Colon (tissue), 2 donors: ENCODE measurements at regions not wholly inside any gene's neighbourhood (a gene's known extent, or its start where the extent isn't known, plus 50 kb on each side); places are given as distances from the start of the nearest gene placed in this dataset.

Experiments used
- FAIRE-seq: peaks from 2 replicates; lab custom pipeline; 2012; peaks lifted over from hg19 to GRCh38; lab: Jason Lieb, UNC
- donor health status: control.
- donor health status: control.

DNA sequence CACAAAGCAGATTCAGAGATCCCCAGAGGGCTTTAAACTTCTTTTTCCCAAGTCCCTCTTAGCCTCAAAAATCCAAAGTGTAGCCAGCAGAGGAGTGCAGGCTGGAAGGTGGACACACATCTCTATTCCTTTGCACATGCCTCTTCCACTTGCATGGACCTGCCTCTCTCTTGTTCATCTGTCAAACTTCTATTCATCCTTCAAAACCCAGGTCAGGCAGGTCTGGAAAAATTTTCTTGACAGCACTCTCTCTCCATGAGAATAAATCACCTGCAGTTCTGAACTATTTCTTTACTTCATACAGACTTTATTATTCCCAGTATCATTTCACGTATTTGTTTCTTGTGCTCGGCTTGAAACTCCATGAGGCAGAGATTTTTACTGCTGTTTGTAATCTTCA lies 127.5 kb downstream of the SS18 start:
- no peak for FAIRE-seq

DNA sequence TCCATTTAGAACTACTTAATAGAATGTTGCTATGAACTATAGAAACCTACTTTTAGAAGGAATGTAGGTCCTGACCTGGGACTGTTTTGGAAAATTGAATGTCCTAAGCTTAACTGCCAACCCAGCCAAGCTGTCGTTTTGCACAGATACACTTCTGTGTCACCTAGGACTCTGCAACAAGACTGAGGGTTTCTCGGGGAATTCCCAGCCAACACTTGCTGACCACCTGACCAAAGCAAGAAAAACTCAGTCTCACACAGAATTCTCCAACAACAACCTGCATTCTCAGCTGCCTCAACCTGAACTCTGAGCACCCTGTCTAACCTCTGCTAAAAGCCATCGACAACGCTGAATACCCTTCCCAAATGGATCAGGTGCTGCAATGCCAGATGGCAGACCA lies 128.2 kb downstream of the SS18 start:
- no peak for FAIRE-seq

DNA sequence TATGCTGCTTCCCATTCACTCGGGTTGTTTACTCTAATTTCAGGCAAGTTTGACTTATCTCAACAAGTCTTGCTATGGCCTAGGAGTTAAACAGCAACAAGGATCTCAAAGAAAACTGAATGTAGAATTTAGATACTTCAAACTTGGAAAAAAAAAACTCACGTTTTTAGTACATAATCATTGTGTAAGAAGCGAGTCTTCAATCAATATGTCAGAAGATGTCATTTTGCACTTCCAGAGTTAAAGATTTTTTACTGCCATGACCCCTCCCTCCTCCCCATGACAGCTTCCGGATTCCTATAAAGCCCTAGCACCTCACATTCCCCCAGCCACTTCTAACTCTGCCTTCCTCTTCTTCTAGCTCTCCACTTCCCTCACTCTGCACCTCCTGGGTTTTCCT lies 133.4 kb downstream of the SS18 start:
- FAIRE-seq = no peak

DNA sequence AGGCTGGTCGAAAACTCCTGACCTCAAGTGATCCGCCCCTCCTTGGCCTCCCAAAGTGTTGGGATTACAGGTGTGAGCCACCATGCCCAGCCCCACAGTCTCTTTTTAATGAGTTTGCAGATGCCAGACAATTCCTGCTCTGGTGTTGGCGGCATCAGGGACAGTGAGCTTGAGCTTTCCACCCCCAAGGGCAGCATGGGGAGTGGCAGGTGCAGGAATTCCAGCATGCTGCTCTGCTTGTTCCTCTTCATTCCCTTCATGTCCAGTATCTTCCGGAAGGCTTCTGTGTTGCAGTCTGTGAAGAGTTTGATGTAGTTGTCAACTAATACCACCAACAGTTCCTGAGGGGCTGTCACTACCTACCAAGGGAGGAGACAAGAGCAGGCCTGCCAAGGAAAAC lies 137.3 kb downstream of the SS18 start:
- FAIRE-seq = no peak

DNA sequence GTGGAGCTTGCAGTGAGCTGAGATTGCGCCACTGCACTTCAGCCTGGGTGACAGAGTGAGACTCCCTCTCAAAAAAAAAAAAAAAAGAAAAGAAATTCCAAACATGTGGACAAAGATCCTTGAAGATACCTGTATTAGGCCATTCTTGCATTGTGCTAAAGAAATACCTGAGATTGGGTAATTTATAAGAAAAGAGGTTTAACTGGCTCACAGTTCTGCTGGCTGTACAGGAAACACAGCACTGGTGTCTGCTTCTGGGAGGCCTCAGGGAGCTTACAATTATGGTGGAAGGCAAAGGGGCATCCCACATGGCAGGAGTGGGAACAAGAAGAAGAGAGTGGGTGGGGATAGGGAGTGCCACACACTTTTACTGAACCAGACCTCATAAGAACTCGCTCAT lies 140.1 kb downstream of the SS18 start:
- FAIRE-seq = no peak

DNA sequence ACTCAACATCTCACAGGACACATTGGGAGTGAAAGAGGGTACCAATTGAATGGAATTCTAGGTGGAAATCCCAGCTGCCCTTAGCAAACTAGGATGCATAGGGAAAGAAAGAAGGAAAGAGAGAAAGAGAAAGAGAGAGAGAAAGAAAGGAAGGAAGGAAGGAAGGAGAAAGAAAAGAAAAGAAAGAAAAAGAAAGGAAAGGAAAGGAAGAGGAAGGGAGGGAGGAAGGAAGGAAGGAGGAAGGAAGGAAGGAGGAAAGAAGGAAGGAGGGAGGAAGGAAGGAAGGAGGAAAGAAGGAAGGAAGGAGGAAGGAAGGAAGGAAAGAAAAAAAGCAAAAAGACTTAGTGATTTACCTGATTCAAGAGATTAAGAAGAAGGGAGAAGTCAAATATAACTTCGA lies 143.9 kb downstream of the SS18 start:
- FAIRE-seq = no peak

DNA sequence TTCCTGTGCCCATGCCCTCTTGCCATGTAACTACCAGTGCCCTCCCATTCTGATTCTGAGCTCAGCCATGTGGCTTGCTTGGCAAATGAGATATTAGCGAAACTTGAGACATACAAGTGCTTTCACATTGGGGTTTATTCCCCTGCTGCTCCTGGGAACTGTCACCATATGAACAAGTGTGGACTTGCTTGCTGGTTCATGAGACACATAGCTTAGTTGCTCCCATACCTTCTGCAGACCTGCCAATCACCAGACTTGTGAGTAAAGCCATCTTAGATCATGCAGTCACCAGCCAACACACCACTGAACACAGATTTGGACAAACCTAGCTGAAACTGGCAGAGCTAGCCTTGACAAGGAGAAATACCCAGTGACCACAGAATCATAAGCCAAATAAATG lies 155.1 kb downstream of the SS18 start:
- FAIRE-seq = no peak

DNA sequence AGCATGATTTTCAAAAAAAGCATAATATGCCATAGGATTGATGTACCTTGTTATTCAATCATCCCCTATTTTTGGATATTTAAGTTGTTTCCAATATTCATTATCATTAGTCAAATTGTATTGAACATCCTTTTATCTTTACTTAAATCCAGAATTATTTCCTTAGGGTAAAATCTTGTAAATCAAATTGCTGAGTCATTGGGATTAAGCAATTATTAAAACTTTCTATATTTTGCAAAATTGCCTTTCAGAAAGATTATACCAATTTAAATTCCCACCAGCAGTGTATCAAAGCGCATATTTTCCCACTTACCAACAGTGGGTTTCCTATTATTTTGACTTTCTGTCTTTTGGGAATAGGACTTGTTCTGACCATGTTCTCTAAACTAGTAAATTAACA lies 159.3 kb downstream of the SS18 start:
- FAIRE-seq = peak; percentile 14

DNA sequence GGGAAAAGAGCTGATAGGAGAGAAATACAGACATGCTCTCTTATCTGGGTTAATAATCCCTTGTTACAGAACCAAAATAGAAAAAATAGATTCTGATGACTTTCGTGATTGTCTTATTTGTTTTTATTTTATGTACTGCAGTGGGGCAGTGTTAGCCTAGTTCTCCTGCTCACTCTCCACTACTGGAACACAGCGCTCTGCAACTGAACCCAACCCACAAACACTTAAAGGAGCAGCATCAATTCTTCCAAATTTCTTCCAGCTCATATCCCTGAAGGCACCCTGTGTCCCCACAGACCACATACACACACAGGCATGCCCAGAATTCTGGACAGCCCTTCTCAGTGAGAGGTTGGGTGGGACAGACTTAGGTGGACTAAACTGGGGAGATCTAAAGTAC lies 160.6 kb downstream of the SS18 start:
- FAIRE-seq = no peak

DNA sequence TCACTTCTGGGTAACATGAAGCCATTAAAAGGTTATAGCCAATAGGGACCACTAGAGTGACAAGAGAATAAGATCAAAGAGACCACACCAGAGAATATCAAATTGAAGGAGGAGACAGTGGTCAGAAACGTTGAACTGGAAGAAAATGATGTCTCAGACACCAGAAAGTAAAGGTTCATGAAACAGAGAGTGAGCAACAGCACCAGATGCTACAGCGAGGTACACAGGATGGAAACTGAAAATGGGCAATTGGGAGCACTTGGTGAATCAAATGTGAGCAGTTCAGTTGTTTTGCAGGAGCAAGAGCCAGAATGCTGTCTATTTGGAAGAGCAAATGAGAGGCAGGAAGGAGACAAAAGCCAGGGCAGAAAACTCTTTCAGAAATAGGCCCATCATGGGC lies 162.6 kb downstream of the SS18 start:
- no peak for FAIRE-seq

DNA sequence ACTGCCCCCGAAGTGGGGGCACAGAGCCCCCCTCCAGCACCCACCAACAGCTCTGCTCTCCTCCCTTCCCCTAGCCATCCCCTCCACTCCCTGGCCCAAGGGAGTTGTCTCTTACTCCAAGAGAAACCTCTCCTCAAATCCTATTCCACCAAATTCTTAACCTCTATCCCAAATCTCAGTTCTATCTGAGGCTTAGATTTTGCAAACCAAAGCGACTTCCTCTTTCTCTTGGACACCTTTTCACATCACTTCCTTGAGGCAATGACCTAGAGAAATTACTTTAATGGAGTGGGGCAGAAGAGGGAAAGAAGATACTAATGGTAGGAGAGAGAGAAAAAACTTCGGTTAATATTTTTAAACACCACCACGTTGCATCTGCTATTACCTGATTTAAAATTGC lies 167.2 kb downstream of the SS18 start:
- FAIRE-seq = no peak

DNA sequence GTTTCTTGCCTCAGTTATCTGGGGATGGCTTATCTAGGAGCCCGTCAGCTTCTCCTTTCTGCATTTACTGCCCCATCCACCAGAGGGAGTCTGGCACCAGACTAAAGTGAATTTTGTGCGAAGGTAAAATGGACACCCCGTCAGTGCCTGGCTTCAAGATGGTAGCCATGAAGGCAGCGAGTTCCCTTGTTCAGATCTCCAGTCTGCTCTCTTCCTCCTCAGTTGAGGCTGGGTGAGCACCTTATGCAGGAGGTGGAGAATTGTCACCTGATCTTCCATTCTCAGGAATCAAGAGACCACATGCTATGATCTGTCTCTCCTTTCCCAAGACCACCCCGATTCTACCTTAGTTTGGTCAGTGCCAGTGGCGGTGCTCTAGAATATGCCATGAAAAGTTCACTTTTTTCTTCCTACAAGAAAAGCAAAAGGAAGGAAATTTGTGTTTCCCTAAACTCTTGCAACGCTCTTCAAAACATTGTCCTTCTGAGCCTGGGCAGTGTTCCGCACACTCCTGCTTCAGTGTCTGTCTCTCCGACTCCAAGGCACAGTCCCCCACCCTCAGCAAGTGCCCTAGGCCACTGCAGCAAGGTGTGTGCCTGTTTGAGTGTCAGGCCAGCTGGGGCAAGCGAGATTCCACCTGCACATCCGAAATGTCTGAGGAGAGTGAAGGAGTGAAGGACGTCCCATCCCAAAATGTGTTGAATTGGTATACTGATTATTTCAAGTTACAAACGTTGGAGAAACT lies 168.6 kb downstream of the SS18 start:
- FAIRE-seq = no peak

DNA sequence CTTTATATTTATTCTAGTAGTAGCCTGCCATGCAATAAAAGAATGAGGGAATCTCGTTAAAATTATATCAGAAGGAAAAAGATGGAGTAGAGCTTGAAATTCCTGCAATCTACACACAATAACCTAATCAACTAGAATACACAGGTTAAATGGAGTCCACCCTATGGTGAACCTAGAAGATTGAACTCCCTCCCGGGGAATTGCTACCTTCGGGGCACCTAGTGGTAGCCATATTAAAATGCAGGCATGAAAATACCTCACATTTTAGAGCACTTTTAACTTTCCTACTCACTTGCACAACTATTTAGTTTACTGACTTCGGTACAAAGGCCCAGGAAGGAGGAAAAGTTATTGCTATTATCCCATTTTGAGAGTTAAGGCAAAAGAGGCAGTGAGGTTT lies 174.5 kb downstream of the SS18 start:
- FAIRE-seq = no peak

DNA sequence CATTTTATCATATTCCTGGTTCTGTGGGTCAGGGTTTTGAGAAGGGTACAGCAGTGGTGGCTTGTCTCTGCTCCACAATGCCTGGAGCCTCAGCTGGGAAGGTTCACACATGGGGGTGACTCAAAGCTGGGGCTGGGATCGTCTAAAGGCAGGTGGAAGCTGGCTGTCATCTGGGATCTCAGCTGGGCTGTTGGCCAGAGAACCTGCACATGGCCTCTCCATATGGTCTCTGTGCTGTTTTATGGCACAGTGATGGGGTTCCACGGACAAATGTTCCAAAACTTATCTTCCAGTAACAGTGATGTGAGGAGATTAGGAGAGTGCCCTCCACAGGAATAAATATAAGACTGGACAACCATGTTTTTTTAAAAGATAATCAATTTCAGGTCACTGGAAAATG lies 191.4 kb downstream of the SS18 start:
- FAIRE-seq = no peak

DNA sequence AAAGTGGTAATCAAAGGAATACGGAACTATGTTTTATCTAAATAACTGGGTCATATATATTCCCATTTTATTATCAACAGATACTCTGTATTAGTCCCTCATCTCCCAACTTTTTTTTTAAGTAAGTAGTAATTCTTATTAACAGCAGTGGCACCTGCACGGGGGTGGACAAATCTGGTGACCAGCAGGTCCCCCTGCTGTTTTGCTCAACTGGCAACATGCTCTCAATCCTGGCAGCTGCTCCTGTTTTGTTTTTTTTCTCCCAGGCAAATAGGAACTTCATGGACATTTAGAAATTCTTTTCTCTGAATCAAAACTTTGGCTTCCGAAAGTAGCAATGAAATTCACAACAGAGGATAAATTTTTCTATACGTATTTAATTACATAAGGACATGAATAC lies 193.5 kb downstream of the SS18 start:
- no peak for FAIRE-seq

DNA sequence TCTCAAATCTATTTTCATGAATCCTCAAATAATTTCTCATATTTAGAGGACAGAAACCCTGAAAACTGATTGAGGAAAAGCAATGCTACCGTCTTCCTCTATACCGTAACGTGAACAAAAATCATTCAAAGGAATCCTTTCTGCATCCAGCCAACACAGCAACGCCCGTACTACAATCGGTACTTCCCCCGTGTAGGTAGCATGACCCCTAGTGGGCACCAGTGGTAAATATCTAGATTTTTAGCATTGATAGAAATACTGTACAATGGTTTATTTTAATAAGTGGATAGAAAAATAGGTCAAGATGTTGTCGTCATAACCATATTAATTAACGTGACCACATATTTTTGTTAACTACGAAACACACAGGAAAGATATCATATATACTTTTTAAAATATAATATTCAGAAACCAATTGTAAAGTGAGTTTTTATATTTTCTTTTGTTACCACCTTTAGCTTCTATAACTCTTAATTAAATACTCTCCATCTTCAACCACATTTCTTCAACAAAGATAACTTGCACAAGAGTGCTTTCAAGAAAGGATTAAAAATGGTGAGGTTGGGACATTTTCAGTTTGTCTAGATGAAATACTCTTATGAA lies 194.1 kb downstream of the SS18 start:
- peak; percentile 33 for FAIRE-seq

DNA sequence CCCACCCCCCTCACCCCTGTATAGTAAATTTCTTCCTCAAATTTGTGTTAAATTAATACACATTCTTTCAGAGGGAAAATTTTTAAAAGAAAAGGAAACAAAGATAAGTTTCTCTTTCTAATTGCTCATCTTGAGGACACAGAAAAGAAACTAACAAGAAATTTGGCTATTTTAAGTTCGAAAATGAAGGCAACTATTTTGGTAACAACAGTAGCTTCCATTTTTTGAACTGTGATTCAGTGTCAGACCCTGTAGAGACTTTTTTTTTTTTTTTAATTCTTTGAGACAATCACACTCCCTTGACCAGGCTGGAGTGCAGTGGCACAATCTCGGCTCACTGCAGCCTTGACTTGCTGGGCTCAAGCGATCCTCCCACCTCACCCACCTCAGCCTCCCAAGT lies 194.9 kb downstream of the SS18 start:
- FAIRE-seq = no peak

DNA sequence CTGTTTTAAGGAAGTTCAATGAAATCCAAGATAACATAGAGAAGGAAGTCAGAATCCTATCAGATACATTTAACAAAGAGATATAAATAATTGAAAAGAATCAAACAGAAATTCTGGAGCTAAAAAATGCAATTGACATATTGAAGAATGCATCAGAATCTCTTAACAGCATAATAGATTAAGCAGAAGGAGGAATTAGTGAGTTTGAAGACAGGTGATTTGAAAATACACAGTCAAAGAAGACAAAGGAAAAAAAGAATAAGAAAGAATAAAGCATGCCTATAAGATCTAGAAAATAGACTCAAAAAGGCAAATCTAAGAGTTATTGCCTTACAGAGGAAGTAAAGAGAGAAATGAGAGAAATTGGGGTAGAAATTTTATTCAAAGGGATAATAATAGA lies 204.1 kb downstream of the SS18 start:
- FAIRE-seq = no peak

DNA sequence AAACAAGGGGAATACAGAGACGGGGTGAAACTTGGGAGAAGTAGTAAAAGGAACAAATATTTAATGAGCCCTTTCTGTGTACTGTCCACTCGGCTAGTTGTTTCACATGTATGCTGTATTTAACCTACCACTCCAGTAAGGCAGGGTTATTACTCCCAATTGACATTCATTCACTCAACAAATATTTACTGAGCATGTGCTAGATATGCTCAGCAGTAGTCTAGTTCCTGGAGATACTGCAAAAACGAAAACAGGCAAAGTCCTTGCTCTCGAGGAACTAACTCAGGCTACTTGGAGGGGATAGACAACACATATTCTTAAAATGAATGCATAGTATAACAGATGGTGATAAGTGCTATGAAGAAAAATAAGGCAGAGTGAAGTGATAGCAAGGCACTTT lies 207.3 kb downstream of the SS18 start:
- no peak for FAIRE-seq

DNA sequence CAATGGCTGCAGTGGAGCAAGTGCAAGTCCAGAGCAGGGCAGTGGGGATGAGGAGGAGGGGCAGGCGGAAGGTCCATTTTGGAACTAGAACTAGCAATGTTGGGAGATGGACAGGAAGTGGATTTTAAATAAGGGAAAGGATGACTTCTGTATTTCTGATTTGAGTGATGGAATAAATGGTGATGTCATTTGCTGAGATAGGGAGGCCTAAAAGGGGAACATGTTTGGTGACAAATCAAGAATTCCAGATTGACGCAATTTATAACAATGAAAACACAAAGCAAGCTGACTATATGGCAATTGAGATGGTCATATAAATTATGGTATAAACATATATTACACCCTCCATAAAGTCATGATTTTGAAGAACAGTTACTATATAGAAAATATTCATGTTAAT lies 209.3 kb downstream of the SS18 start:
- FAIRE-seq = no peak

DNA sequence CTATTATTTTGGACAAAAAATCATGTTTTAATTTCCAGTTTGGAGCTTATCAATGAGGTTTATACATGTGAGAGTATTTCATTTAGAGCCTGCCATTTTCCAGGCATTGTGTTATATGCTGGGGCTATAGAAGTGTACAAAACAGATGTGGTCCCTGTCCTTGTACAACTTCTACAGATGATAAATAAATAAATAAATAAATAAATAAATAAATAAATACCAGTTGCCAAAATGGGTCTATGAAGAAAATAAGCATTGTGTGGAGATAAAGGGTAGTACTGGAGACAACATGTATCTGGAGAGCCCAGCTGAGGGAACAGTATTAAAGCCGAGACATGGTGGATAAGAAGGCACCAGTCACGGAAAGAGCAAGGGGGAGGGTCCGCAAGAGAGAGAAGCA lies 210.0 kb downstream of the SS18 start:
- no peak for FAIRE-seq

DNA sequence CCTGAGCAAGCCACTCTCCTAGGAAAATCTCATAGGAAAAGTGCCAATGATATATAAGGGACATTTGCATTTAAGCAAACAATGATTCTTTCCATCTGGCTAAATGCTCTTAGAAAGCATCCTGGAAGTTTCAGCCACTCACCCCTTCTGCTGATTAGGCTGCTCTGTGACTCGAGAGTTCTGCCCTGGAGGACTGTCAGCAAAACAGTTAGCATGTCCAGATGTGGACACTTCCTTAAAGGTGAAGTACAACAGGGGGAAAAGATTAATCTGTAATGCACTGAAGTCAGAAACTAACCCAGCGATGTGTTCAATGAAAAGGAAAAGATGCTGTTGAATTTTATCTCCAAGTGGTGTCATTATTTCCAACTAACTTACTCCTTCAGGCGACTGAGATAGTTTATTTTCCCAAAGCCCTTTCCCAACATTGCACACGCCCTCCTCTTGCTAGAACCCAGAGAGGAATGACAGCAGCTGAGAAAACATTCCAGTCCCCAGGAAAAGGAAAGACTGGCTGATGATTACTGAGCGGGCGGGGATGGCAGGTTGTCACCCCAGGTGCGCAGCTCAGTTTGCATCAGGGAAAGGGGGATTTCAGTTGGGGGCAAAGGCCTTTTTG lies 214.0 kb downstream of the SS18 start:
- FAIRE-seq = no peak

DNA sequence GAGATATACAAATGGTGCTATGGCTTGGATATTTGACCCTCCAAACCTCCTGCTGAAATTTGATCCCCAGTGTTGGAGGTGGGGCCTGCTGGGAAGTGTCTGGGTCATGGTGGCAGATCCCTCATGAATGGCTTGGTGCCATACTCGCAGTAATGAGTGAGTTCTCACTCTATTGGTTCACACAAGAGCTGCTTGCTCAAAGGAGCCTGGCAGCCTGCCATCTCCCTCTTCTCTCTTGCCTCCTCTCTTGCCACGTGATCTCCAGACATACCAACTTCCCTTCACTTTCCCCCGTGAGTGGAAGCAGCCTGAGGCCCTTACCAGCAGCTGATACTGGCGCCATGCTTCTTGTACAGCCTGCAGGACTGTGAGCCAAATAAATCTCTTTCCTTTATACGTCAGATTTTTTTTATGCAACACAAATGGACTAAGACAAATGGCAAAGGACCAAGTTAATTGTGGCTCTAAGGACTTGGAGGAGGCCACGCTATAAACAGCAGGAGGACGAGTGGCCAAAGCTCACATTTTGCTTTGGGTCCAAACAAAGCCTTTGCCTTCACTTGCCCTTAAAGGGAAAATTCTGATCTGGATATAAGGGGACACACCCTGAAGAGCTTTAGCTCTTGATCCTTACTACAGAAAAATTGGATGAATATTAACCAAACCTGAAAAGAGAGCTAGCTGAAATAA lies 214.7 kb downstream of the SS18 start:
- FAIRE-seq = no peak
